OCI-LY7 (cell line): ENCODE measurements at regions not wholly inside any gene's neighbourhood (a gene's known extent, or its start where the extent isn't known, plus 50 kb on each side); places are given as distances from the start of the nearest gene placed in this dataset.

ENCODE experiments used
- CTCF ChIP-seq: fragments of 200-600 bp; sonication (generic); conservative IDR thresholded peaks from 2 replicates; pipeline ENCODE4 v1.5.1; 2014; ENCODE audit warnings: mild to moderate bottlenecking, antibody characterized with exemption, low read length, moderate library complexity, mixed read lengths
- EZH2phosphoT487 ChIP-seq: fragments of 200-600 bp; sonication (generic); IDR thresholded peaks from 2 replicates; pipeline ENCODE4 v1.6.1; 2018; ENCODE audit warnings: low read depth, borderline replicate concordance, mild to moderate bottlenecking, mixed run types, antibody characterized with exemption, low read length, moderate library complexity, mixed read lengths

DNA sequence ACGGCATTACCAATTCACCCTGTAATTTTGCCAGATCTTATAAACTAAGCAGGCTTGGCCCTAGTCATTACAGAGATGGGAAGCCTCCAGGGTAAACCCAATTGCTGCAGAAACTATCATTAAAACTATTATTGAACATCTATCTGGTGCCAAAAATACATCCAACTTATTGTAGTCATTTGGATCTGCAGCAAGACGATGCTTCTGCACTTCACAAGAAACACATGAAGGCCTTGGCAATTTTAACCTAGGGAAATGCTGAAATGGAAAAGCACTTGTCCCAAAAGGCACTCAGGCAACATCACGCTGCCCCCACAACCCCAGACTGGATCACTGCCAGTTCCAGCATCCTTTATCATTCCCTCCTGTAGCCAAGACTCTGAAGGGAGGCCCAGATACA is 85.3 kb upstream of the ACVR2A start:
- TF ChIP-seq CTCF, result no peak
- TF ChIP-seq EZH2phosphoT487, result no peak
